WTC11 (cell line): ENCODE measurements at regions not wholly inside any gene's neighbourhood (a gene's known extent, or its start where the extent isn't known, plus 50 kb on each side); places are given as distances from the start of the nearest gene placed in this dataset.

Experiments used
- ATAC-seq: fragments of 200-7000 bp; cut with Tn5 transposase; 2 replicates; pipeline ENCODE4 v1.10.0; 2021; ENCODE audit warnings: mild to moderate bottlenecking, moderate library complexity
- CTCF ChIA-PET: fragments of 300-600 bp; sonication (Branson Sonifier 250); formaldehyde crosslinking; loops from one replicate; lab custom pipeline; 2021; ENCODE audit warnings: antibody characterized with exemption; lab: Charles Lee
- POLR2A ChIA-PET: fragments of 350-600 bp; sonication (Branson Sonifier 250); formaldehyde crosslinking; loops from one replicate; lab custom pipeline; 2021; ENCODE audit warnings: antibody characterized with exemption; lab: Charles Lee
- DNase-seq: peaks from one replicate; pipeline ENCODE4 v3.0.0; 2021; ENCODE audit warnings: low spot score
- H3K27ac Mint-ChIP-seq: 2 replicates; pipeline ENCODE4 v1.8.0; 2021; ENCODE audit warnings: mixed read lengths
- H3K27me3 Mint-ChIP-seq: 2 replicates; pipeline ENCODE4 v1.8.0; 2021; ENCODE audit warnings: low read depth, mild to moderate bottlenecking, moderate library complexity, mixed read lengths
- H3K36me3 Mint-ChIP-seq: 2 replicates; pipeline ENCODE4 v1.8.0; 2021; ENCODE audit warnings: mixed read lengths
- H3K4me1 Mint-ChIP-seq: 2 replicates; pipeline ENCODE4 v1.8.0; 2022; ENCODE audit warnings: mixed read lengths
- H3K4me3 Mint-ChIP-seq: 2 replicates; pipeline ENCODE4 v1.8.0; 2021; ENCODE audit warnings: mild to moderate bottlenecking, moderate library complexity, mixed read lengths
- H3K9me3 Mint-ChIP-seq: 2 replicates; pipeline ENCODE4 v1.8.0; 2021; ENCODE audit warnings: mixed read lengths
- CREM ChIP-seq: sonication (generic); formaldehyde crosslinking; IDR thresholded peaks from 2 replicates; pipeline ENCODE4 v1.8.1; 2022; ENCODE audit warnings: mild to moderate bottlenecking, missing genetic modification reagents, moderate library complexity
- FOXJ3 ChIP-seq: sonication (generic); formaldehyde crosslinking; IDR thresholded peaks from 2 replicates; pipeline ENCODE4 v1.9.0; 2021; ENCODE audit warnings: missing genetic modification reagents, mild to moderate bottlenecking, borderline replicate concordance
- FOXP1 ChIP-seq: sonication (generic); formaldehyde crosslinking; IDR thresholded peaks from 2 replicates; pipeline ENCODE4 v1.8.0; 2022; ENCODE audit warnings: missing genetic modification reagents, mild to moderate bottlenecking, moderate library complexity, borderline replicate concordance
- FOXP4 ChIP-seq: sonication (generic); formaldehyde crosslinking; IDR thresholded peaks from 2 replicates; pipeline ENCODE4 v1.8.0; 2022; ENCODE audit warnings: mild to moderate bottlenecking, missing genetic modification reagents
- JUN ChIP-seq: sonication (generic); formaldehyde crosslinking; IDR thresholded peaks from 2 replicates; pipeline ENCODE4 v1.8.0; 2023; ENCODE audit warnings: mild to moderate bottlenecking, missing genetic modification reagents
- KAT7 ChIP-seq: sonication (generic); formaldehyde crosslinking; IDR thresholded peaks from 2 replicates; pipeline ENCODE4 v1.8.1; 2023; ENCODE audit warnings: missing genetic modification reagents, mild to moderate bottlenecking, borderline replicate concordance
- NFATC4 ChIP-seq: fragments of 250-450 bp; sonication (Bioruptor Pico); IDR thresholded peaks from 2 replicates; pipeline ENCODE4 v1.9.0; 2021; ENCODE audit warnings: mild to moderate bottlenecking
- NR2C2 ChIP-seq: sonication (generic); formaldehyde crosslinking; IDR thresholded peaks from 2 replicates; pipeline ENCODE4 v1.8.0; 2022; ENCODE audit warnings: mild to moderate bottlenecking, missing genetic modification reagents
- SMAD3 ChIP-seq: sonication (generic); formaldehyde crosslinking; IDR thresholded peaks from 2 replicates; pipeline ENCODE4 v1.8.0; 2022; ENCODE audit warnings: missing genetic modification reagents, mild to moderate bottlenecking, borderline replicate concordance
- SOX15 ChIP-seq: fragments of 250-450 bp; sonication (Bioruptor Pico); IDR thresholded peaks from 2 replicates; pipeline ENCODE4 v1.9.0; 2021; ENCODE audit warnings: mild to moderate bottlenecking
- SP1 ChIP-seq: sonication (generic); formaldehyde crosslinking; conservative IDR thresholded peaks from 2 replicates; pipeline ENCODE4 v1.8.1; 2022; ENCODE audit warnings: missing genetic modification reagents
- TCF7 ChIP-seq: sonication (generic); formaldehyde crosslinking; IDR thresholded peaks from 2 replicates; pipeline ENCODE4 v1.8.0; 2022; ENCODE audit warnings: mild to moderate bottlenecking, low read depth, missing genetic modification reagents, moderate library complexity
- USF2 ChIP-seq: sonication (generic); formaldehyde crosslinking; IDR thresholded peaks from 2 replicates; pipeline ENCODE4 v1.8.1; 2023; ENCODE audit warnings: mild to moderate bottlenecking, missing genetic modification reagents, moderate library complexity
- ZNF121 ChIP-seq: sonication (generic); formaldehyde crosslinking; IDR thresholded peaks from 2 replicates; pipeline ENCODE4 v1.8.0; 2023; ENCODE audit warnings: missing genetic modification reagents
- ZNF138 ChIP-seq: sonication (generic); formaldehyde crosslinking; conservative IDR thresholded peaks from 2 replicates; pipeline ENCODE4 v1.8.1; 2022; ENCODE audit warnings: mild to moderate bottlenecking, moderate library complexity, missing genetic modification reagents
- TF ChIP-seq, protein P1 (sequence below): sonication (generic); formaldehyde crosslinking; IDR thresholded peaks from 2 replicates; pipeline ENCODE4 v1.8.0; 2022; ENCODE audit warnings: missing genetic modification reagents

GRCh38 chrX:39818750-39819149, 279.0 kb downstream of the BCOR start:
- ChIA-PET POLR2A (interaction anchor here (1.6 kb wide), 1 partner anchor 273 kb away, joined by 4 read pairs; no protein-coding TSS in a partner anchor), CTCF (no interaction called here)
- Mint-ChIP-seq H3K9me3 (no peaks in the 10 kb centered on the region), H3K27ac (no peak overlapping the region), H3K27me3 (peaks cover 1% of the 10 kb centered on the region), H3K4me3 (no peak overlapping the region), H3K4me1 (peaks cover 65% of the 10 kb centered on the region), H3K36me3 (peaks cover 3% of the 10 kb centered on the region; the same call in 1 of the 2 replicates)
- DNase-seq (no peak), ATAC-seq (no peak)
- TF ChIP-seq SMAD3 (CRISPR knock-in tag), result no peak
- TF ChIP-seq FOXP1 (CRISPR knock-in tag), result no peak
- TF ChIP-seq FOXP4 (CRISPR knock-in tag), result no peak
- no peak for TF ChIP-seq USF2 (CRISPR knock-in tag)
- no peak for TF ChIP-seq TCF7
- no peak for TF ChIP-seq CREM (CRISPR knock-in tag)
- no peak for TF ChIP-seq FOXJ3 (CRISPR knock-in tag)
- TF ChIP-seq SP1 (CRISPR knock-in tag), result no peak
- TF ChIP-seq JUN (CRISPR knock-in tag), result no peak
- TF ChIP-seq NR2C2 (CRISPR knock-in tag), result no peak
- no peak for TF ChIP-seq KAT7 (CRISPR knock-in tag)
- TF ChIP-seq ZNF138 (CRISPR knock-in tag), result no peak
- no peak for TF ChIP-seq SOX15 (CRISPR knock-in tag)
- TF ChIP-seq ZNF121 (CRISPR knock-in tag), result no peak
- TF ChIP-seq, all 79 proteins: peak for 0

DNA sequence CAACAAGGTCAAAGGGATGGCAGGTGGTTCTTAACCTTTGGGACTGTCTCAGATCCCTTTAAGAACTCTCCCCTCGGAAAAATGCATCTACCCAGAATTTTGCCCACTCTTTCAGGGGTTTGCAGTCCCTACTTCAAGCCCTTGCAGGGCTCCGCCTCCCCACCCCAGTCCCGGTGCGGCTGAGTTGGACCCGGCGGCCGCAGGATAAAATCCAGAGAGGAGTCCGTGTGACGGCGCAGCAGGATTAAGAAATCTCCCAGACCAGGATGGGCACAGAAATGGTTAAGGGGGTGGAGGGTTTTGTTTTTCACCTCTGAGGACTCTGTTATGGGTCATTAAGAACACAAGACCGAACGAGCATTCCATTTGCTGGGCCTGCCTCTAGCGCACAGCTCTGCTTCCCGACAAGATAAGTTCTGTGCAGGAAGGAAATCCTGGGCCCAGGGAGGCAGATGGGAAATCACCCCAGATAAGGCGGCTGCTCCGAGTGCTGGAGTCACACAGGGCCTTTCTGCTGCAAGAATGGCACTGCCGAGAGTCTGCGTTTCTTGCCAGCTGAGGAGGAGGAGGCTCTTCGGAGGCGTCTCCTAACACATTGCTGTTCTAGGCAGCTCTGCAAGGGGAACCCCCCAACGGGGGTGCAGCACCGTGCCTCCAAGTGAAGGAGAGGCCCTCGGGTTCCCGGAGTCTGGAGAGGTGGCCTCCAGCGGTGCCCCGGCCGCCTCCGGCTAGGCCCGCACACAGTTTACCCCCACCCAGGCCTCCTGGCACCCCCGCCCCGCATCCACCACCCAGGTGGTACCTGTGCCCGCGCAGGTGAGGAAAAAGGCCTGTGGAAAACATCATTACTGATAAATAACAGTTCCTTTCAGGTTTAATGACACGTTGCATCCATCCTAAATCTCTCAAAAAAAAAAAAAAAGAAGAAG, 277.6 kb downstream of the BCOR start:
- CTCF ChIA-PET, result interaction anchor here (0.6 kb wide), 1 partner anchor 181 kb away, joined by 4 read pairs; no protein-coding TSS in a partner anchor
- POLR2A ChIA-PET, result no interaction called here

More for the DNA sequence above, 277.6 kb downstream of the BCOR start:
- peak overlapping the region; percentile 66 for H3K4me3 Mint-ChIP-seq
- ATAC-seq, result no peak
- TF ChIP-seq NFATC4 (CRISPR knock-in tag), result no peak
- TF ChIP-seq, protein P1, sequence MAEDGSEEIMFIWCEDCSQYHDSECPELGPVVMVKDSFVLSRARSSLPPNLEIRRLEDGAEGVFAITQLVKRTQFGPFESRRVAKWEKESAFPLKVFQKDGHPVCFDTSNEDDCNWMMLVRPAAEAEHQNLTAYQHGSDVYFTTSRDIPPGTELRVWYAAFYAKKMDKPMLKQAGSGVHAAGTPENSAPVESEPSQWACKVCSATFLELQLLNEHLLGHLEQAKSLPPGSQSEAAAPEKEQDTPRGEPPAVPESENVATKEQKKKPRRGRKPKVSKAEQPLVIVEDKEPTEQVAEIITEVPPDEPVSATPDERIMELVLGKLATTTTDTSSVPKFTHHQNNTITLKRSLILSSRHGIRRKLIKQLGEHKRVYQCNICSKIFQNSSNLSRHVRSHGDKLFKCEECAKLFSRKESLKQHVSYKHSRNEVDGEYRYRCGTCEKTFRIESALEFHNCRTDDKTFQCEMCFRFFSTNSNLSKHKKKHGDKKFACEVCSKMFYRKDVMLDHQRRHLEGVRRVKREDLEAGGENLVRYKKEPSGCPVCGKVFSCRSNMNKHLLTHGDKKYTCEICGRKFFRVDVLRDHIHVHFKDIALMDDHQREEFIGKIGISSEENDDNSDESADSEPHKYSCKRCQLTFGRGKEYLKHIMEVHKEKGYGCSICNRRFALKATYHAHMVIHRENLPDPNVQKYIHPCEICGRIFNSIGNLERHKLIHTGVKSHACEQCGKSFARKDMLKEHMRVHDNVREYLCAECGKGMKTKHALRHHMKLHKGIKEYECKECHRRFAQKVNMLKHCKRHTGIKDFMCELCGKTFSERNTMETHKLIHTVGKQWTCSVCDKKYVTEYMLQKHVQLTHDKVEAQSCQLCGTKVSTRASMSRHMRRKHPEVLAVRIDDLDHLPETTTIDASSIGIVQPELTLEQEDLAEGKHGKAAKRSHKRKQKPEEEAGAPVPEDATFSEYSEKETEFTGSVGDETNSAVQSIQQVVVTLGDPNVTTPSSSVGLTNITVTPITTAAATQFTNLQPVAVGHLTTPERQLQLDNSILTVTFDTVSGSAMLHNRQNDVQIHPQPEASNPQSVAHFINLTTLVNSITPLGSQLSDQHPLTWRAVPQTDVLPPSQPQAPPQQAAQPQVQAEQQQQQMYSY, result 0 out of 2 replicates have a peak, but pooled peaks have one; percentile 31
- TF ChIP-seq, all 79 proteins: peak for 1
- Mint-ChIP-seq H3K4me1 (peaks cover 69% of the 10 kb centered on the region), H3K36me3 (peaks cover 4% of the 10 kb centered on the region; the same call in 1 of the 2 replicates), H3K9me3 (no peaks in the 10 kb centered on the region), H3K27ac (no peak overlapping the region; the same call in 1 of the 2 replicates), H3K27me3 (peaks cover 6% of the 10 kb centered on the region)
- peak; percentile 15 for DNase-seq
